HG02943 (cell line): ENCODE measurements at regions not wholly inside any gene's neighbourhood (a gene's known extent, or its start where the extent isn't known, plus 50 kb on each side); places are given as distances from the start of the nearest gene placed in this dataset.
"Not testable (repeated sequence)": the region's sequence is repeated elsewhere in the genome, so short reads cannot be mapped to it uniquely, and the experiment has no call there.

Experiments used
- ATAC-seq: cut with Tn5 transposase; IDR thresholded peaks from one replicate; pipeline ENCODE4 v1.9.1; 2021; ENCODE audit warnings: mild to moderate bottlenecking, low read depth, moderate library complexity; ENCODE audit not compliant: unreplicated experiment

- ATAC-seq = no peak
Measured at GRCh38 chrX:39672405-39672804, 425.4 kb downstream of the BCOR start.

DNA sequence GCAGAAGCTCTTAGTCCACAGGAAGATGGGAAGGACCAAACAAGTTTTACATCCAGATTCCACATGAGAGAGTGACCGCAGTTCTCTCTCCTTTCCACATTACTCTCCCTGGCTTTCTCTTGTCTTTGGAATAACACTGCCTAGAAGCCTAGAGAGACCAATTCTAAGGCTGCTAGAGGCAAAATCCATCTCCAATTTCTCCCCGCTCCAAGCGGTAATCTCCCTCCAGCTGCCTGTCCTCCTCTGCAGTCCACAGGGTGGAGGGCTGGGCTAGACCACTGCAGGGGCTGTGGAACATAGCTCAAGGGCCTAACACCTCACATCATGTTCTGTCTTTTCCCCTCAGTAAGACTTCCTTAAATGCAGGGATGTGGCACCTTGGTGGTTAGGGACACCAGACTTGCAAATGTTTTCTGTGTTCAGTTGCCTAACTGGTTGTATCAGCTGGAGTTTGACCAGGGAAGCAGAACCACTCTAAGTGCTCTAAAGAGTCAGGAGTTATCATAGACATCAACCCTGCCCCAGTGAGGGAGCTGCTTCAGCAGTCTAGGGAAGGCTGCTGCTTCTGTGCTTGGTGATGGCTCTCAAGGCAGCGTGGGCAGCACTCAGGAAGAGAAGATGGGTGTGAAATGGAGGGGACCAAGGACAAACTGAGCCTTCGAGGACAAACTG is 423.1 kb downstream of the BCOR start:
- no peak for ATAC-seq

DNA sequence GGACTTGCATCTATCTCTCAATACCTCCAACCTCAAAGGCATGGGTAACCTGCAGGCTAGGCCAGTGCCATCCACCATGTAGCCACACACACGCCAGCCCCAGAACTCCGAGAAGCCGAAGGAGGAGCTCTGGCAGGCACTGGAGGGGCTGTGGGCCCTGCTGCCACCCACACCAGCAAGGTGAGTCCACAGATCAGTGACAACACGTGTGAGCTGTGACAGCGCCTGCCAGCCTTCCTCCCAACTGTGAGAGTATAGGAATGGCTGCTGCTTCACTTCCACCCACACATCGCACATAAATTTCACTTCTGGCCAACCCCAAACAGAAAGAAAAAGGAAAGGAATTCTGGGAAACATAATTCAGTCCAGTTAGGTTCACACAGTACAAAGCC is 422.6 kb downstream of the BCOR start:
- ATAC-seq = no peak

- ATAC-seq = no peak
Measured at GRCh38 chrX:39675619-39676018, 422.1 kb downstream of the BCOR start.

- no peak for ATAC-seq
Measured at GRCh38 chrX:39676434-39676833, 421.3 kb downstream of the BCOR start.

DNA sequence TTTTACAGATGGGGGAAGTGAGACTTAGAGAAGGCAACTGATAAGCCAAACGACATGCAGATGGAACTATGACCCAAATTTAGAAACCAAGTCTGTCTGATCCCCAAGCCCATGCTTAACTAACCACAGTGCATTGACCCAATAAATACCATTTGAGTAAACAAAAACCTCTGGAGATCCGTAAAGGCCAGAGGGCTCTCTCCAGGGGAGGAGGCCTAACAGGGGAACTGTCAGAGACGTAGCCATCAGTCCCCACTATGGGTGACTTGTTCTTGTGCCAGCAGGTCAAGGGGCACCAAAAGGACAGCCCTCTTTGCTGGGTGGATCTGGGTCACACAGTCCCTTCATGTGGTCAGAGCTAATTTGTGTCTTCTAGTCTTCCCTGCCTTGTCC is 420.2 kb downstream of the BCOR start:
- no peak for ATAC-seq

GRCh38 chrX:39677978-39678791 is 419.6 kb downstream of the BCOR start:
- ATAC-seq = no peak

DNA sequence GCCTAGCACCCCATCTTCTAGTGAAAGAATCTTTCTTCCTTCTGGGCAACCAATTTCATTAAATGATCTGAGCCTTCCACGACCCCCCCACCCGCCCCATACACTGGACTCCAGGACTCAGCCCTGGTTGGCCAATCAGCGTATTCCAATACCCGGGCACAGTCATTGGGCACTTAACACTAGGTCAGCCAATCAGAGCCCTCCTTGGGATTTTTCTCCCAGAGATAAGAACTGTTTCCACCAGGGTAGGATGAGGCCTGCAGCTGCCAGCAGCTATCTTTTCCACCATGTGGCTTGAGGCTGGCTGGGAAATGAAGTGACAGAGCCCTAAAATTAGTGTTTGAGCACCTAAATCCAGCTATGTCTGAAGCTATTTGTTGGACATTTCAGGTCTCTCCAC is 418.8 kb downstream of the BCOR start:
- no peak for ATAC-seq

DNA sequence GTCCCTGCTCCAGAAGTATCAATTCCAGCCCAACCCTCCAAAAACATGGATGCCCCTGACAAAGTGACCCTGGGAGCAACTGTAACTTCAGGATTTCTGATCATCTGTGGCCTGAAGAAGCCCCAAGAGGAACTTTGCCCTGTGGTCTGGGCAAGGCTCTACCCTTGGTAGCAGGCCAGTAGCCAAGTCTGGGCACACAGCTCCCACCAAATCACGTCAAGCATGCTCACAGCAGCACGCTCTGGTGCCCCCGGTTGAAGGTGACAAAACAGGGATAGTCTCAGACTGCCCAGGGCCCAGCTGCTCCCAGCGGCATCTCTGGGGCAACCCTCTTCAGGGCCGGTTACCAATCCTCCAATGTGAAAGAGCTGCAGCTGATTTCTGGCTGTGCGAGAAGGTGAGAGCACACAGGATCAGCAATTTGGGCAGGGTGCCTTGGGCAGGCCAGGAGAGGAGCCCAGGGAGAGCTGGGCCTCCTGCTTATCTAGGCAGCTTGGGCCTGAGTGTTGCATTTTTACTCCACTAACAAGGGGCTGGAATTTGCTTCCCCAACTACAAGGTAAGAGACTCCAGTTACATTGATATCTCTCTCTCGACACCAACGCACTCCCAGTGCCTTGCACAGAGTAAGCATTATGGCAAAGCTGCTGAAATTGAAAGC is 418.1 kb downstream of the BCOR start:
- no peak for ATAC-seq

- ATAC-seq = no peak
Measured at GRCh38 chrX:39681885-39682284, 415.9 kb downstream of the BCOR start.

DNA sequence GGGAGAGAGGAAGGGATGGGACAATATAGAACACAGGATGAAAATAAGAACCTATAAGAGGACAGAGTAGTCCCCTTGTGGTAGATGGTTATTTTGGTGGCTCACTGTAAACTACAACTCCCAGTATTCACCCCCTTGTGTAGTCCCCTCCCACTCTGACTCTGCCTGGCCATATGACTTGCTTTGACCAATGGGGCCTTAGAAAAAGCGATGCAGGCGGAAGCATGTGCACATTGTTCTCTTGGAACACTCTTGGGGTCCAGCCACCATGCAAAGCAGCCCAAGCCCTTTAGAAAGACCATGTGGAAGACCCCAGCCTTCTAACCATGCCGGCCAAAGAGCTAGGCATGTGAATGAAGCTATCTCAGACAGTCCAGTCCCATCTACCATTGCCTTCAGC is 415.0 kb downstream of the BCOR start:
- ATAC-seq = no peak

GRCh38 chrX:39688219-39688575 is 409.6 kb downstream of the BCOR start:
- ATAC-seq = no peak

- ATAC-seq = no peak
Measured at GRCh38 chrX:39688576-39689375, 409.0 kb downstream of the BCOR start.

- ATAC-seq = no peak
Measured at GRCh38 chrX:39689376-39690104, 408.2 kb downstream of the BCOR start.

GRCh38 chrX:39690541-39691415 is 407.0 kb downstream of the BCOR start:
- no peak for ATAC-seq

GRCh38 chrX:39691724-39692123 is 406.0 kb downstream of the BCOR start:
- no peak for ATAC-seq

GRCh38 chrX:39692796-39693195 is 405.0 kb downstream of the BCOR start:
- no peak for ATAC-seq

- no peak for ATAC-seq
Measured at GRCh38 chrX:39693298-39693697, 404.5 kb downstream of the BCOR start.

- not testable (repeated sequence) for ATAC-seq
Measured at GRCh38 chrX:39702636-39703035, 395.1 kb downstream of the BCOR start.
